ENCODE measurements at regions not wholly inside any gene's neighbourhood (a gene's known extent, or its start where the extent isn't known, plus 50 kb on each side); places are given as distances from the start of the nearest gene placed in this dataset.

DNA sequence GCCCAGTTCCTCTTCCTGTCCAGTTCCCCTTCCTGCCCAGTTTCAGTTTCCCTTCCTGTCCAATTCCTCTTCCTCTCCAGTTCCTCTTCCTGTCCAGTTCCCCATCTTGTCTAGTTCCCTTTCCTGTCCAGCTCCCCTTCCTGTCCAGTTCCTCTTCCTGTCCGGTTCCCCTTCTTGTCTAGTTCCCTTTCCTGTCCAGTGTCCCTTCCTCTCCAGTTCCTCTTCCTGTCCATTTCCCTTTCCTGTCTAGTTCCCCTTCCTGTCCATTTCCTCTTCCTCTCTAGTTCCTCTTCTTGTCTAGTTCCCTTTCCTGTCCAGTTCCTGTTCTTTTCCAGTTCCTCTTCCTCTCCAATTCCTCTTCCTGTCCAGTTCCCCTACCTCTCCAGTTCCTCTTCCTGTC lies 68.1 kb upstream of the ADCY1 start:
- DNase-seq (no peak), ATAC-seq (ENCODE audit: poor library complexity) (no peak)
- no peak overlapping the region for H3K4me3 ChIP-seq (ENCODE audit: low read length)
- no peaks in the 10 kb centered on the region for H3K36me3 Mint-ChIP-seq (ENCODE audit: low read depth)
- ChIA-PET POLR2A (no interaction called here), CTCF (no interaction called here)
- H3K27ac ChIP-seq (ENCODE audit: low read depth in 1 of 2, low read length in 2 of 2): no peak overlapping the region
- peaks cover 25% of the 10 kb centered on the region for H3K9me3 Mint-ChIP-seq
- H3K9me3 ChIP-seq (ENCODE audit: control insufficient read depth in 1 of 2, insufficient read depth in 1 of 2, low read length in 2 of 2): peaks cover 14 to 37% of the 10 kb centered on the region in 2 experiments
- peaks cover 4% of the 10 kb centered on the region for H3K27me3 Mint-ChIP-seq
- H3K27me3 ChIP-seq (ENCODE audit: control insufficient read depth in 1 of 2, insufficient read depth in 2 of 2, low read length in 2 of 2): peaks cover 0 to 2% of the 10 kb centered on the region in 2 experiments
- no peaks in the 10 kb centered on the region for H3K36me3 ChIP-seq (ENCODE audit: insufficient read depth, low read length)
- H3K27ac Mint-ChIP-seq: no peak overlapping the region
- intact Hi-C loops (cut with DNase I, micrococcal nuclease): no loop called here
- no peaks in the 10 kb centered on the region for H3K4me1 ChIP-seq (ENCODE audit: insufficient read depth, low read length)
- H3K4me3 Mint-ChIP-seq: no peak overlapping the region
- H3K4me1 Mint-ChIP-seq (ENCODE audit: low read depth): no peaks in the 10 kb centered on the region
- TF ChIP-seq, protein P1, sequence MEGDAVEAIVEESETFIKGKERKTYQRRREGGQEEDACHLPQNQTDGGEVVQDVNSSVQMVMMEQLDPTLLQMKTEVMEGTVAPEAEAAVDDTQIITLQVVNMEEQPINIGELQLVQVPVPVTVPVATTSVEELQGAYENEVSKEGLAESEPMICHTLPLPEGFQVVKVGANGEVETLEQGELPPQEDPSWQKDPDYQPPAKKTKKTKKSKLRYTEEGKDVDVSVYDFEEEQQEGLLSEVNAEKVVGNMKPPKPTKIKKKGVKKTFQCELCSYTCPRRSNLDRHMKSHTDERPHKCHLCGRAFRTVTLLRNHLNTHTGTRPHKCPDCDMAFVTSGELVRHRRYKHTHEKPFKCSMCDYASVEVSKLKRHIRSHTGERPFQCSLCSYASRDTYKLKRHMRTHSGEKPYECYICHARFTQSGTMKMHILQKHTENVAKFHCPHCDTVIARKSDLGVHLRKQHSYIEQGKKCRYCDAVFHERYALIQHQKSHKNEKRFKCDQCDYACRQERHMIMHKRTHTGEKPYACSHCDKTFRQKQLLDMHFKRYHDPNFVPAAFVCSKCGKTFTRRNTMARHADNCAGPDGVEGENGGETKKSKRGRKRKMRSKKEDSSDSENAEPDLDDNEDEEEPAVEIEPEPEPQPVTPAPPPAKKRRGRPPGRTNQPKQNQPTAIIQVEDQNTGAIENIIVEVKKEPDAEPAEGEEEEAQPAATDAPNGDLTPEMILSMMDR (IDR thresholded peaks at IDR 0.05): no peak

DNA sequence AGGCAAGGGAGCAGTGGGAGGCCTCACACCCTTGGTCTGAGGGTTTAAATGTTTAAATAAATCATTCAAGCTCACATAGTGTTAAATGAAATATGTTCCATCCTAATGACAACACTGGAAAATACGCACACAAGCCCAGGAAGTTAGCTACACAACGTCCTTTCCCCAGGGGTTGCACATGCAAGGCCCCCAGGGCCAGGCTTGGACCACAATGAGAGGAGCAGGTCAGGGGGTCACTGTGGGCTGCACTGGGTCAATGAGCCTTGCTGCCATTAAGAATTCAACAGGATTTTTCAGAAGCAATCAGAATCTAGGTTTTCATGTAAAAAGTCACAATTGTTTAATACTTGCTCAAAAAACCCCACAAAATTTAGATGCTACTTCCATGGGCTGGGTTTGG lies 64.9 kb upstream of the ADCY1 start:
- Mint-ChIP-seq H3K9me3 (peaks cover 23% of the 10 kb centered on the region), H3K4me3 (no peak overlapping the region), H3K36me3 (ENCODE audit: low read depth) (no peaks in the 10 kb centered on the region), H3K4me1 (ENCODE audit: low read depth) (no peaks in the 10 kb centered on the region), H3K27ac (no peak overlapping the region), H3K27me3 (peaks cover 5% of the 10 kb centered on the region)
- ChIA-PET POLR2A (no interaction called here), CTCF (no interaction called here)
- DNase-seq (no peak), ATAC-seq (ENCODE audit: poor library complexity) (no peak)
- intact Hi-C loops (cut with DNase I, micrococcal nuclease): no loop called here
- TF ChIP-seq, protein P1 (IDR thresholded peaks at IDR 0.05): no peak
- no peak overlapping the region for H3K4me3 ChIP-seq (ENCODE audit: low read length)
- no peaks in the 10 kb centered on the region for H3K27me3 ChIP-seq (ENCODE audit: control insufficient read depth in 1 of 2, insufficient read depth in 2 of 2, low read length in 2 of 2)
- H3K4me1 ChIP-seq (ENCODE audit: insufficient read depth, low read length): no peaks in the 10 kb centered on the region
- no peak overlapping the region for H3K27ac ChIP-seq (ENCODE audit: low read depth in 1 of 2, low read length in 2 of 2)
- peaks cover 14 to 37% of the 10 kb centered on the region in 2 experiments for H3K9me3 ChIP-seq (ENCODE audit: control insufficient read depth in 1 of 2, insufficient read depth in 1 of 2, low read length in 2 of 2)
- no peaks in the 10 kb centered on the region for H3K36me3 ChIP-seq (ENCODE audit: insufficient read depth, low read length)

DNA sequence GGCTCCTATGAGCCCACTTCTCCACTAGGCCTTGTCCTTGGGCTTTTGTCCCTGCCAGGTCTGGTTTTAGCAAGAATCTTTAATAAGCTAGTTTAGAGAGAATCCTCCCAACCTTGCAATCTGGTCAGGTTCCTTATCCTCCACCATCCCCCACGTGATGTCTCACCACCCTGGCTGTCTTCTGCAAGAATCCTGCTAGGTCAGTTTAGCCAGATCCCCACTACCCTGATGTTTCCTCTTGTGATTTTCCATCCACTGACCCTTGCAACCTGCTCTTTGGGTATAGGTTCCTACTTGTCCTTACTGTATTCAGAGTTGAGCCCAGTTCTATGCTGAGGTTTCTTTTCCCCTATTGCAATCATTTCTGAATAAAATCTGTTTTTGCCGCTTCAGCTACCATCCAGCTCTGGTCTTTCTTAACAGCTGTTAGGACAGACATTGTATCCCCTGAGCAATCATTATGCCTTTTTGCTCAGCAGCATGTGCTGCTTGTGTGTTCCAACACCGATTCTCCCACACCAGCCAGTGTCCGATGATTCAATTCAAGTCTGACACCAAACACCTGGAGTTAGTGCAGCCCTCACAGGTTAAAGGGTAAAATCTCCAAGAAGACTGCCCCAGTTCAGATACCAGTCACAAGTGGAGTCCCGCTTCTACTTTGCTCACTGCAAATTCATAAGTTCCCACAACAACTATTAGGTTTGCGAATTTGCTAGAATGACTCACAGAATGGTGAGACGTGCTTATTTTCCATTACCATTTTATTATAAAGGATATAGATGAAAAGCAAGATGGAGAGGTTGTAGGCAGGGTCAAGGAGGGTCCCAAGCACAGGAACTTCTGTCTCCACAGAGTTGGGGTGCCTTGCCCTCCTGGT lies 62.2 kb upstream of the ADCY1 start:
- peaks cover 14% of the 10 kb centered on the region for H3K9me3 Mint-ChIP-seq
- POLR2A ChIA-PET: no interaction called here
- no peak overlapping the region for H3K27ac Mint-ChIP-seq
- Histone ChIP-seq H3K27me3 (ENCODE audit: control insufficient read depth in 1 of 2, insufficient read depth in 2 of 2, low read length in 2 of 2) (no peaks in the 10 kb centered on the region), H3K36me3 (ENCODE audit: insufficient read depth, low read length) (no peaks in the 10 kb centered on the region), H3K4me3 (ENCODE audit: low read length) (no peak overlapping the region), H3K9me3 (ENCODE audit: control insufficient read depth in 1 of 2, insufficient read depth in 1 of 2, low read length in 2 of 2) (peaks cover 14 to 21% of the 10 kb centered on the region in 2 experiments), H3K27ac (ENCODE audit: low read depth in 1 of 2, low read length in 2 of 2) (no peak overlapping the region), H3K4me1 (ENCODE audit: insufficient read depth, low read length) (no peaks in the 10 kb centered on the region)
- no peak overlapping the region for H3K4me3 Mint-ChIP-seq
- TF ChIP-seq, protein P1 (IDR thresholded peaks at IDR 0.05): no peak
- H3K27me3 Mint-ChIP-seq: peaks cover 15% of the 10 kb centered on the region
- DNase-seq: no peak
- CTCF ChIA-PET: no interaction called here
- ATAC-seq (ENCODE audit: poor library complexity): no peak
- H3K36me3 Mint-ChIP-seq (ENCODE audit: low read depth): no peaks in the 10 kb centered on the region
- no peaks in the 10 kb centered on the region for H3K4me1 Mint-ChIP-seq (ENCODE audit: low read depth)
- intact Hi-C loops (cut with DNase I, micrococcal nuclease): no loop called here
